Esophagus (tissue), 2 donors: ENCODE measurements at regions not wholly inside any gene's neighbourhood (a gene's known extent, or its start where the extent isn't known, plus 50 kb on each side); places are given as distances from the start of the nearest gene placed in this dataset.

Source experiments
- H3K27ac ChIP-seq, 2 donors: one replicate each; pipeline ENCODE4 v1.5.1; 2013; ENCODE audit warnings: low read depth in 2 of 2, mild to moderate bottlenecking in 2 of 2, inconsistent platforms in 1 of 2, low read length in 1 of 2, moderate library complexity in 1 of 2
- H3K27me3 ChIP-seq, 2 donors: one replicate each; pipeline ENCODE4 v1.6.1; 2013; ENCODE audit warnings: low read length in 2 of 2, control low read depth in 1 of 2, mild to moderate bottlenecking in 1 of 2; ENCODE audit not compliant: insufficient read depth in 2 of 2, control insufficient read depth in 1 of 2
- H3K36me3 ChIP-seq, 2 donors: one replicate each; pipeline ENCODE4 v1.6.1; 2013; ENCODE audit warnings: low read length in 1 of 2; ENCODE audit not compliant: control insufficient read depth in 2 of 2, insufficient read depth in 2 of 2
- H3K4me1 ChIP-seq, 2 donors: one replicate each; pipeline ENCODE4 v1.6.1; 2013; ENCODE audit warnings: low read length in 1 of 2; ENCODE audit not compliant: control insufficient read depth in 2 of 2, insufficient read depth in 2 of 2
- H3K4me3 ChIP-seq, 2 donors: one replicate each; pipeline ENCODE4 v1.5.1; 2013; ENCODE audit warnings: low read length in 2 of 2, mild to moderate bottlenecking in 2 of 2, low read depth in 1 of 2, moderate library complexity in 1 of 2
- H3K9me3 ChIP-seq, 2 donors: one replicate each; pipeline ENCODE4 v1.6.1; 2013; ENCODE audit warnings: mild to moderate bottlenecking in 2 of 2, low read depth in 1 of 2, low read length in 1 of 2, moderate library complexity in 1 of 2; ENCODE audit not compliant: control insufficient read depth in 2 of 2, insufficient read depth in 1 of 2
- WGBS, 2 donors: extraction: QIAGEN DNeasy Blood & Tissue Kit; methylation state at CpG; one replicate each; pipeline ENCODE4 v1.1.7; 2013; 5-methylcytosine and 5-hydroxymethylcytosine counted together
- donor health status: healthy with polysubstance abuse.
- donor health status: Bipolar disorder and iron deficiency.

- no peaks in the 10 kb centered on the region for H3K9me3 ChIP-seq
- 75 to 80% methylated on average over 4 of the region's 4 CpGs for WGBS, 2 donors
- H3K27ac ChIP-seq = no peak overlapping the region
- no peaks in the 10 kb centered on the region for H3K27me3 ChIP-seq
- H3K4me3 ChIP-seq = no peak overlapping the region
- no peaks in the 10 kb centered on the region for H3K4me1 ChIP-seq
- H3K36me3 ChIP-seq = no peaks in the 10 kb centered on the region
These were observed 229.5 kb downstream of the IPO8 start for GRCh38 chr12:30466093-30466585.

DNA sequence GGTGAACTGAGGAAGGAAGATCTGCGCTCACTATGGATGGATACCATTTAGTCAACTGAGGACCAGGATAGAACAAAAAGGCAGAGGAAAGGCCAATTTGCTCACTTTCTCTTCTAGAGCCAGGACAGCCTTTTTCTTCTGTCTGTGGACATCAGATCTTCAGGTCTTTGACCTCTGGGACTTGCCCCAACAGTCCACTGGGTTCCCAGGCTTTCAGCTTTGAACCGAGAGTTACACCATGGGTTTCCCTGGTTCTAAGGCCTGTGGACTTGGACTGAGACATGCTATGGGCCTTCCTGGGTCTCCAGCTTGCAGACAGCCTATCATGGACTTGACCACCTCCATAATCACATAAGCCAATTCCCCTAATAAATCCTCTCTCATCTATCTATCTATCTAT, 232.0 kb downstream of the IPO8 start:
- 59 to 95% methylated on average over 2 of the region's 2 CpGs for WGBS, 2 donors
- no peaks in the 10 kb centered on the region for H3K27me3 ChIP-seq

GRCh38 chr12:30462249-30462648, 233.4 kb downstream of the IPO8 start:
- 67 to 70% methylated on average over 1 of the region's 1 CpG for WGBS, 2 donors
- Histone ChIP-seq H3K4me3 (no peak overlapping the region), H3K4me1 (no peaks in the 10 kb centered on the region), H3K27ac (no peak overlapping the region), H3K27me3 (no peaks in the 10 kb centered on the region), H3K9me3 (no peaks in the 10 kb centered on the region), H3K36me3 (no peaks in the 10 kb centered on the region)

More for the DNA sequence above, 232.0 kb downstream of the IPO8 start:
- H3K27ac ChIP-seq = no peak overlapping the region
- H3K9me3 ChIP-seq = no peaks in the 10 kb centered on the region
- H3K4me1 ChIP-seq = no peaks in the 10 kb centered on the region
- no peak overlapping the region for H3K4me3 ChIP-seq
- H3K36me3 ChIP-seq = no peaks in the 10 kb centered on the region

DNA sequence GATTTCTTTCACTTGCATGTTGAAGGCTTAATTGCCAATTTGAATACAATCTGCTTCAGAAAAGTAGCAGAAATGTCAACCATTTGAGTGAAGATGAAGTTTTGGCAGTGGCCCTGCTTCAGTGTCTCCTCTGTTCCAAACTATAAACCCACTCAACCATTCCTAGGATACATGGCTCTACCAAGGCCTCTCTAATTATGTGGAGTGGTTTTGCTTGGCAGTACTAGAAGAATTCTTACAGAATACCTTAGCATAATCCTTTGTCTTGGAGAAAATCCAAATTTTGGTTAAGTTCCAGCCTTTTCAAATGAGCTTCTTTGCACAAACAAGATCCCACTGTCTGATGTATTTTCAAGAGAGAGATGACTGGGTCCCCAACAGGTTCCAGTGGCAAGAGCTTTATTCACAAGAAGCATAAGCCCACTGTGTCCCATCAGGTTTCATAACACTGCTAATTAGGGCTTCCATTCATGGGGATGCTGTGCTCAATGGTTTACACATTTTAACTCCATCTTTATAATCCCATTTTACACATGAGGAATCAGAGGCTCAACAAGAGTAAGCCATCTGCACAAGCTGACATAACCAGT, 234.5 kb downstream of the IPO8 start:
- no peak overlapping the region for H3K27ac ChIP-seq
- no peaks in the 10 kb centered on the region for H3K4me1 ChIP-seq
- H3K4me3 ChIP-seq = no peak overlapping the region
- no peaks in the 10 kb centered on the region for H3K27me3 ChIP-seq
- no peaks in the 10 kb centered on the region for H3K36me3 ChIP-seq
- no peaks in the 10 kb centered on the region for H3K9me3 ChIP-seq

DNA sequence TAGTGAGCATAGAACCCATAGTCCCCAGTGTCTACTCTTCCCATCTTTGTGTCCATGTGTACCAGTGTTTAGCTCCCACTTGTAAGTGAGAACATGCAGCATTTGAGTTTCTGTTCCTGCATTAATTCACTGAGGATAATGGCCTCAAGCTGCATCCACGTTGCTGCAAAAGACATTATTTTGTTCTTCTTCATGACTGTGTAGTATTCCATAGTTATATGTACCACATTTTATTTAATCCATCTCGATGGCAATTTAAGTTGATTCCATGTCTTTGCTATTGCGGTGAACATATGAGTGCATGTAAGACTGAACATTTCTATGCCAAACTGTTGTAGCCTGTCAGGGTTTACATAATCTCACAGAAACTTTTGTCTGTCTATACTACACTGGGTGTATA, 237.2 kb downstream of the IPO8 start:
- no peaks in the 10 kb centered on the region for H3K9me3 ChIP-seq
- whole genome bisulfite sequencing, 2 donors = 89 to 90% methylated on average over 3 of the region's 3 CpGs

GRCh38 chr12:30457621-30458289, 237.9 kb downstream of the IPO8 start:
- 49 to 51% methylated on average over 3 of the region's 3 CpGs for WGBS, 2 donors
- no peaks in the 10 kb centered on the region for H3K9me3 ChIP-seq
- H3K4me3 ChIP-seq = no peak overlapping the region
- no peaks in the 10 kb centered on the region for H3K27me3 ChIP-seq
- H3K36me3 ChIP-seq = no peaks in the 10 kb centered on the region
- no peaks in the 10 kb centered on the region for H3K4me1 ChIP-seq
- no peak overlapping the region for H3K27ac ChIP-seq

More for the DNA sequence above, 237.2 kb downstream of the IPO8 start:
- no peaks in the 10 kb centered on the region for H3K4me1 ChIP-seq
- H3K36me3 ChIP-seq = no peaks in the 10 kb centered on the region
- no peak overlapping the region for H3K4me3 ChIP-seq
- no peaks in the 10 kb centered on the region for H3K27me3 ChIP-seq
- no peak overlapping the region for H3K27ac ChIP-seq

DNA sequence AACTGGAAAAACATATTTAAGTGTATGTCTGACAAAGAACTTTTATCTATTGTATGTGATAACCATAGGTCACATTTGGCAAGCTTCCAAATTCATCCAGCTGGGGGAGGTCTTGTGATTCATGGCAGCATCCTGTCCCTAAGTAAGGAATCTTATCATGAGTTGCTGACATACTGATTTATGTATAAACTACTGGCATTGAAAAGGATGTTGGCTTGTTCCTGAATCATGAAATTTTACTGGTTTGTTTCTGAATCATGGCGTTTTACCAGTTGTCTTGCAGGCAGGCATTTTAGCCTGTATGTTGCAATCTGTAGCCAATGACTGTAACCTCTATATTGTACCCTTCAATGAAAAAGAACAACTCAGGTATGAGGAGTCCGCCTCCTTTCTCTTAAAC, 244.8 kb downstream of the IPO8 start:
- H3K9me3 ChIP-seq = peaks cover 0 to 2% of the 10 kb centered on the region in 2 donors
- no peak overlapping the region for H3K4me3 ChIP-seq
- WGBS, 2 donors = 88 to 90% methylated on average over 2 of the region's 2 CpGs
- no peak overlapping the region for H3K27ac ChIP-seq
- no peaks in the 10 kb centered on the region for H3K36me3 ChIP-seq
- H3K27me3 ChIP-seq = no peaks in the 10 kb centered on the region
- no peaks in the 10 kb centered on the region for H3K4me1 ChIP-seq

DNA sequence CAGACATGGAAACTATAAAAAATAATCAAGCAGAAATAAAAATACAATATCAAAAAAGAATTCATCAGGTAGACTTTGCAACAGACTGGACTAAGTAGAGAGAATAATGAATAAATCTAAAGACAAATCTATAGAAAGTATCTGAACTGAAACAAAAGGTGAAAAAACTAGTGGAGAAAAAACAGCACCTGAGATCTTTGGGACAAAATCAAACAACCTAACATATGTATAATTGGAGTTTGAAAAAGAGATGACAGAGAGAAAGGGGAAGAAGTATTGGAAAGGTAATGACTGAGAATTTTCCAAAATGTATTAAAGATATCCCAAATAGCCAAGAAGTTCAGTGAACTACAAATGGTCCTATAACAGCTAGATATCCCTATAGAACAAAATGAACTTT, 245.4 kb downstream of the IPO8 start:
- no peaks in the 10 kb centered on the region for H3K4me1 ChIP-seq
- no peaks in the 10 kb centered on the region for H3K27me3 ChIP-seq
- H3K9me3 ChIP-seq = peaks cover 0 to 2% of the 10 kb centered on the region in 2 donors
- H3K4me3 ChIP-seq = no peak overlapping the region
- no peak overlapping the region for H3K27ac ChIP-seq
- H3K36me3 ChIP-seq = no peaks in the 10 kb centered on the region

DNA sequence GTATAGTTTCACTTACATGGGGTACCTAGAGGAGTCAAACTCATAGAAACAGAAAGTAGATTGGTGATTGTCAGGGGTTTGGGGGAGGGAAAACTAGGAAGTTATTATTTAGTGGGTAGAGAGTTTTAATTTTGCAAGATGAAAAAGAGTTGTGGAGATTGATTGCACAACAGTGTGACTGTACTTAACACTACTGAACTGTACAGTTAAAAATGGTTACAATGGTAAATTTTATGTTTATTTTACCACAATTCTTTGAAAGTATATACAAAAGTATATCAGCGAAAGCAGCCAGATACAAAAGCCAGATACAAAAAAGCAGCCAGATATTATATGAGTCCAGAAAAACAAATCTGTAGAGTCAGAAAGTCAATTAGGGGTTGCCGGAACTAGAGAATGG, 247.6 kb downstream of the IPO8 start:
- Histone ChIP-seq H3K4me3 (no peak overlapping the region), H3K9me3 (peaks cover 0 to 2% of the 10 kb centered on the region in 2 donors), H3K27me3 (no peaks in the 10 kb centered on the region), H3K36me3 (no peaks in the 10 kb centered on the region), H3K4me1 (no peaks in the 10 kb centered on the region), H3K27ac (no peak overlapping the region)
- 89 to 93% methylated on average over 2 of the region's 2 CpGs for WGBS, 2 donors
